Peyer's patch (tissue), 4 donors: ENCODE measurements at regions not wholly inside any gene's neighbourhood (a gene's known extent, or its start where the extent isn't known, plus 50 kb on each side); places are given as distances from the start of the nearest gene placed in this dataset.

Experiments
- CTCF ChIP-seq, 6 experiments: fragments of 450-650 bp in 4 of 6; fragments of 200-600 bp in 2 of 6; sonication (generic) in 1 of 6; IDR thresholded peaks; one replicate each; pipeline ENCODE4 v1.5.1; 2017 to 2019; ENCODE audit warnings: antibody characterized with exemption in 6 of 6, mild to moderate bottlenecking in 3 of 6, moderate library complexity in 1 of 6
- POLR2A ChIP-seq, 2 donors: fragments of 450-650 bp; IDR thresholded peaks; one replicate each; pipeline ENCODE4 v1.5.1; 2017; ENCODE audit warnings: antibody characterized with exemption in 2 of 2, mild to moderate bottlenecking in 2 of 2, moderate library complexity in 2 of 2

DNA sequence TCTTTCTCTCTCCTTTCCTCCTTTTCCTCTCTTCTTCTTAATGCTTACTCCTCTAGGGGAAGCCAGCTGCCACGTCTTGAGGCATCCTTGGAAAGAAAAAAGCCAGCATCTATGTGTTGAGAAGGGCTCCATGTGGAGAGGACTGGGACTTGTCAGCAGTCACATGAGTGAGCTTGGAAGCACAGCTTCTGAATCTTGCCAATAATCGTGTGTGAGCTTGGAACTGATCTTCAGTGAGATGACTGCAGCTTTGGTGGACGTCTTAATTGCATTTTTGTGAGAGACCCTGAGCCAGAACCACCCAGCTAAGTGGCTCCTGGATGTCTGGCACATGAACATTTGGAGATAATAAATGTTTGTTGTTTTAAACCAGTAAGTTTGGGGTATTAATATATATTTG lies 371.7 kb downstream of the SLITRK2 start:
- TF ChIP-seq CTCF (IDR thresholded peaks at IDR 0.05), result no peak
- TF ChIP-seq POLR2A (IDR thresholded peaks at IDR 0.05), result no peak
